GM10266 (cell line): ENCODE measurements at regions not wholly inside any gene's neighbourhood (a gene's known extent, or its start where the extent isn't known, plus 50 kb on each side); places are given as distances from the start of the nearest gene placed in this dataset.

Experiments
- DNase-seq: peaks from one replicate; pipeline ENCODE4 v3.0.0; 2012; ENCODE audit errors: extremely low spot score
- TF ChIP-seq, protein P1 (sequence below): IDR thresholded peaks from 2 replicates; pipeline ENCODE4 v1.5.1; 2012; ENCODE audit warnings: mild to moderate bottlenecking, low read depth; ENCODE audit not compliant: control insufficient read depth, insufficient read depth; ENCODE audit errors: missing control alignments

DNA sequence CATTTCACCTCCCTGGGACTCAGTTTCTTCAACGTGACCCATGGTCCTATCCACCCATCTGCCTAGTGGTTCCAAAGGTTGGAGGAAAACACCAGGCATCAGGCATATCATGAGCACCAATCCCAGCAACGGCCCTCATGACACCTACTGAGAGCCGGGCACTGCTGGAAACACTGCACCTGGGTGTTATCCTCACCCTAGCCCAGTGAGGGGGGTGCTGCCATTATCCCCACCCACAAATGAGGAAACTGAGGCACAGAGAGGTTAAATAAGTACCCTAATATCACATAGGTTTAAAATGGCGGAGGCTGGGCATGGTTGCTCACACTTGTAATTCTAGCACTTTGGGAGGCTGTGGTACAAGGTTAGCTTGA, 206.9 kb downstream of the MATN1 start:
- no peak for DNase-seq
- TF ChIP-seq, protein P1, sequence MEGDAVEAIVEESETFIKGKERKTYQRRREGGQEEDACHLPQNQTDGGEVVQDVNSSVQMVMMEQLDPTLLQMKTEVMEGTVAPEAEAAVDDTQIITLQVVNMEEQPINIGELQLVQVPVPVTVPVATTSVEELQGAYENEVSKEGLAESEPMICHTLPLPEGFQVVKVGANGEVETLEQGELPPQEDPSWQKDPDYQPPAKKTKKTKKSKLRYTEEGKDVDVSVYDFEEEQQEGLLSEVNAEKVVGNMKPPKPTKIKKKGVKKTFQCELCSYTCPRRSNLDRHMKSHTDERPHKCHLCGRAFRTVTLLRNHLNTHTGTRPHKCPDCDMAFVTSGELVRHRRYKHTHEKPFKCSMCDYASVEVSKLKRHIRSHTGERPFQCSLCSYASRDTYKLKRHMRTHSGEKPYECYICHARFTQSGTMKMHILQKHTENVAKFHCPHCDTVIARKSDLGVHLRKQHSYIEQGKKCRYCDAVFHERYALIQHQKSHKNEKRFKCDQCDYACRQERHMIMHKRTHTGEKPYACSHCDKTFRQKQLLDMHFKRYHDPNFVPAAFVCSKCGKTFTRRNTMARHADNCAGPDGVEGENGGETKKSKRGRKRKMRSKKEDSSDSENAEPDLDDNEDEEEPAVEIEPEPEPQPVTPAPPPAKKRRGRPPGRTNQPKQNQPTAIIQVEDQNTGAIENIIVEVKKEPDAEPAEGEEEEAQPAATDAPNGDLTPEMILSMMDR, result no peak

DNA sequence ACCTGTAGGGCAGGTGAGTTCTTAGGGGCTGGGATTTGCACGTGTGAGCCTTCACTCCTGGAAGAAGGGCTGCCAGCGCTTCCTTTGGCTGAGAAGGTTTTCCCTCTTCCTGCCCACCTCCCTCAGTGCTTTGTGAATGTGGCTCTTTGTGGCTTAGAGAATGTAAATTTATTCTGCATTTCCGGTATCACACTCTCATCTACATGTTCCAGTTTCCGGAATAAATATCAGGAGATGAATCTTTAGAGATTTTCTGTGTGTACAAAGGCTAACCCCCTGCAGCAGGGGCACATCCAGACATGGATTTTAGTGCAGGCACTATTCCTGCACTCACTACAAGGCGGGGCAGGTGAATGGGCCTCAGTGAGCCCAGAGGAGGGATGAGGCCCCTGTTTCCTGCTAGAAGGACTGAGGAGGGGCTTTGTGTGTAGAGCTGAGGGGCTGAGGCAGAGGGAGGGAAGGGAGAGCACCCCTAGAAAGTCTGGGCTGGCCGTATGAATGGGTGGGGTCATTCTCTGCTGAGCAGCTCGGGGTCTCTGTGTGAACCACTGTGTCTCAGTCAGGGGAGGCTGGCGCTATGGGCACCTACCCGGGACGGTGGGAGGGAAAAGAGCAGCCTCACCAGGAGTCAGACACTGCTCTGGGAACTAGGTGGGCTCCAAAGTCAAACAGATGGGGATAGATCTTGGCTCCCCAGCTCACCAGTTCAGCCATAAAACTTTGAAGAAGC, 207.5 kb downstream of the MATN1 start:
- no peak for DNase-seq
- TF ChIP-seq, protein P1, result no peak

DNA sequence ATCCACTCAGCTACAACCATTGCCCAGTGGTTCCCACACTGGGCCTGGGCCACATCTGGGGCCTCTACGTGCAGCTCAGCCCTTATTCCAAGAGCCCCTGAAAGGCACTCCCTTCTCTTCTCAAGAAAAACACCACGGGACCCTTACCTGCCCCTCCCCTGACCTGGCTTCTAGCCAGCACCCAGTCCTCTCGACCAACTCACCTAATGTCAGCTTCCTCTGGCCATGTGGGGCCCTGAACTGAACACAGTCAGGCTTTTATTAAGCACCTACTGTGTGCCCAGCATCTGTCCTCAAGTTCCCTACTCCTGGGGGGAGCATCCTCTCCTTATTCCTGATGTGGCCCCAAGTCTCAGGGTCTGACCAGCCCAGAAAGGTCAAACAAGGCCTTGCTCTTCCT, 208.4 kb downstream of the MATN1 start:
- DNase-seq, result no peak
- TF ChIP-seq, protein P1, result no peak

DNA sequence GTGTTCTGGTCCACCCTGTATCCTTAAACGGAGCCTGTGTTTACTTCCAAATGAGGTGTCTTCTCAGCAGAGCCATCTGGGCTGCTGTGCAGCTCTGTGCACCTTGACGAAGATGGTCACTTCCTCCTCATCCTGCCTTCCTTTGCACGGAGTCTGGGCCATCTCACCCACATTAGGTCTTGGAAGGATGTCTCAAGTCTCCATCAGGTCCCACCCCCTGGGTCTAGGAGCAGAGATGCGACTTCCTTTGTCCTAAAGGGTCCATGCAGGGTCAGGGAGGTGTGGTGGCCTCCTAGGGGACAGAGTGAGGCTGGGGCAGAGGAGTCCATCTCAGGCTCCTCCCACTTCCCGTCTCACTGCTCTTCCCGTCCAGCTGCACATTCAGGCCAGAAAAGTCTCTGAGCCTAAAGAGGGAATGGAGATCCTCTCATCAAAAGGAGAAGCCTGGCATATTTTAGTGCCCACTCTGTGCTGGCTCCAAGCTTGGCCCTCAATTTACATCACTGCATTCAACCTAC, 209.2 kb downstream of the MATN1 start:
- no peak for DNase-seq
- TF ChIP-seq, protein P1, result no peak

DNA sequence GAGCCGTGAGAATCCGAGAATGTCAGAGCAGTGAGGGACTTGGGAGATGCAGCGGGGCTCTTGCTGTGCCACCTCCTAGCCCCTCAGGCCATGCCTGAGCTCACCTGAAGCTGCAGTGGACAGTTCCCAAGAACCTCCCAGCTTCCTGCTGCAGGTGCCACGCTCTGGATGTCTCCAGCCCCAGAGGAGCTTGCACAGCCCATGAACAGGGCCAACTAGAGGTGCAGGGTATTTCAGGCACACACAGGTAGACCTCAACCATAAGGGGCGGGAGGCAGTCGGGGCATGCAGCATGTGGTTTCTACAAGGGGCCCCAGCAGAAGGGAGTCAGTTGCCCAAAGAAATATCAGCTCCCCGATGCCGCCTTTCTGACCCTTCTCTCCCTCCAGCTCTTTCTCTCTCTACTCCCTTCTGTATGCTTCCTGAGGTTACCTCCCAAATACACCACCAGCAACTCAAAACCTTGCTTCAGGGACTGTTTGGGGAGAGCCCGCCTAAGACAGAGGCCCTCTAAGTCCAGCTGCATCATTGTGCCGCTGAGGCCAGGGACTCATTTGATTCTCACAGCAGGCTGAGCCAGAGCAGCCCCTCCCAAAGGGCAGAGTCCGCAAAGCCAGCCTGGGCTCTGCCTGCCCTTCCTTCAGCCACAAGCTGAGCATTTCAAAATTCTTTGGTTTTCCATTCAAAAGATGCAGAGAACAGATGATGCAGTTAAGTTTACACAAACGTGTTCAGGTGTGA, 209.8 kb downstream of the MATN1 start:
- DNase-seq, result no peak
- TF ChIP-seq, protein P1, result no peak

DNA sequence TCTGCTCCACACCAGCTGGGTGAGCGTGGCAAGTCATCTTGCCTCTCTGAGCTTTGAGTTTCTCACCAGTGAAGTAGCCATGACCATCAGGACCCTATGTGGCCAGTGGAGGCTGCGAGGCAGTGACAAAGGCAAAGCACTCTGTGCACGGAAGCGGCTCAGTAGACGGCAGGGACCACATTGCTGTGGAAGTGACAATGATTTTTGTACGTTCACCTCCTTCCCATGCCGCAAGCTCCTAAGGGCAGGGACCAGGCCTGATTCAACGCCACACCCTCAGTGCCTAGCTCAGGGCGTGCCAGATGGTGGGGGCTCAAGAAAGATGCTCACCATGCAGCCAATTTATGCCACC, 210.5 kb downstream of the MATN1 start:
- no peak for DNase-seq
- TF ChIP-seq, protein P1, result no peak
